GM19035 (cell line): ENCODE measurements at regions not wholly inside any gene's neighbourhood (a gene's known extent, or its start where the extent isn't known, plus 50 kb on each side); places are given as distances from the start of the nearest gene placed in this dataset.
"Not testable (repeated sequence)": the region's sequence is repeated elsewhere in the genome, so short reads cannot be mapped to it uniquely, and the experiment has no call there.

ENCODE experiments used
- ATAC-seq: cut with Tn5 transposase; IDR thresholded peaks from one replicate; pipeline ENCODE4 v1.9.1; 2021; ENCODE audit not compliant: unreplicated experiment

DNA sequence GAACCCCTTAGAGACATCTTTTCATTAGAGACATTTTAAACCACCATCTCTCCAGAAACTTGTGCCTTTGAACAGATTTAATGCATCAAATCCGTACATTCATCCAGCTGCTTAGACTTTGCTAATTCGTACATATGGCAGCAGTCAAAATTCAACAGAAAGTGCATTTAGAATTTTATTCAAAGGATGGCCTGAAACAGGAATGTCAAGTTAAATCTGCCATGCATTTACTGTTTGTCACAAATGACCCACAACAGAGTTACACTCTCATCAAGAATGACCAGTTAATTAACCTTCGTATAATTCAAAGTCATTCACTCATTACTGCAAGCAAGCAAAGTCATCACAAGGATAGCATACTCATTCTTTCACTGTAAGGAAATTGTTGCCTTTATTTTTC lies 284.3 kb downstream of the SLC7A11 start:
- ATAC-seq = no peak

GRCh38 chr4:137956256-137956655 lies 285.9 kb downstream of the SLC7A11 start:
- no peak for ATAC-seq

DNA sequence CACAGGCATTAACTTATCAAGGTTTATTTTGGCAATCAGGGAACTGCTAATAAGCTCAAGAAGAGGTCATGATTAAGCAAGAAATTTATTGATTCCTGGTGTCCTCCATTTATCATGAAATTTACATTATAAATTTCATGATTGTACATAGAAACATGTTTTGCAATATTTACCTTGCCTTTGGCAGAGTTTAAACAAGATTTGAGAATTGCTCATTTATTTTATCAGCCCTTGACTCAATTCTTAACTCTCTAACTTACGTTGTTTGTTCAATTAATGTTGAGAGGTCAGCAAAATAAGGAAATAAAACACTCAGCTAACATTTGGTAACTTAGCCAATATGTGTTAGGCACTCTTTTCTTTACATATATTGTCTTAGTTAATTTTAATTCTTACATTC lies 286.6 kb downstream of the SLC7A11 start:
- no peak for ATAC-seq

DNA sequence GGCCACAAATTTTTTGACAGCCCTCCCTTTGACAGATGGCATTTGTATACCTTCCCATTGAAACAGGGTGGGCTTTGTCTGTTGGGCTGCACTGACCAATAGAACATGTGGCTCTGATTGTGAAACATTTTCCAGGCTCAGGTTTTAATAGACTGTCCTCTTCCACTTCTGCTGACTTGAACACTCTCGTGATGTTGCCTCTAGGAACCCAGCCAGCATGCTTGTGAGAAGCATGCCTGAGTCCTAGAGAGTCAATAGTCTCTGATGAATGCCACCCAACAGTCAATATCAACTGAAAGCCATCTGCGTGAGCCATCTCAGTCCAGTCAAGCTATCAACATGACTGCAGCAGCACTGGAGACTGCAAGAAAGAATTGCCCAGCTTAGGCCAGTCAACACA lies 290.0 kb downstream of the SLC7A11 start:
- ATAC-seq = no peak

- no peak for ATAC-seq
These were observed 291.9 kb downstream of the SLC7A11 start for GRCh38 chr4:137950286-137950685.

- ATAC-seq = no peak
These were observed 292.4 kb downstream of the SLC7A11 start for GRCh38 chr4:137949746-137950145.

- ATAC-seq = no peak
These were observed 295.5 kb downstream of the SLC7A11 start for GRCh38 chr4:137946453-137947174.

- not testable (repeated sequence) for ATAC-seq
These were observed 299.3 kb downstream of the SLC7A11 start for GRCh38 chr4:137942815-137943214.

- ATAC-seq = not testable (repeated sequence)
These were observed 300.1 kb downstream of the SLC7A11 start for GRCh38 chr4:137942015-137942515.

DNA sequence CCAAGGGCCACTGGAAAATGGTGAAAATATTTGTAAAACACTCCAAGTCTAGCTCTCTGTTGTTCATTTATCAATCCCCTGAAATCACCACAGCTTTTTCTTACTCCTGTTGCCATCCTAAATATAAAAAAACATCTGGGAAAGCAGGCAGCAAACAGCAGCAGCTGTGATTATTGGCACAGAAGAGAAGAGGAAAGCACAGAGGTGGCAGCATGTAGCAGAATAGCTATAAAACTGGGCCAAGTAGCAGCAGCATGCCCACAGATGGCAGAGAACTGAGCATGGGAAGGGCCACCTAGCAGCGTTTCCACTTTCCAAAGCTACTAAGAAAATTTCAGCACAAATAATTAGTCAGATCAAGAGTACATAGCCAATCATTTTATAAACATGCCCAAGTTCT lies 307.2 kb downstream of the SLC7A11 start:
- ATAC-seq = no peak

GRCh38 chr4:137934046-137934445 lies 308.1 kb downstream of the SLC7A11 start:
- no peak for ATAC-seq

- no peak for ATAC-seq
These were observed 314.2 kb downstream of the SLC7A11 start for GRCh38 chr4:137927972-137928371.

DNA sequence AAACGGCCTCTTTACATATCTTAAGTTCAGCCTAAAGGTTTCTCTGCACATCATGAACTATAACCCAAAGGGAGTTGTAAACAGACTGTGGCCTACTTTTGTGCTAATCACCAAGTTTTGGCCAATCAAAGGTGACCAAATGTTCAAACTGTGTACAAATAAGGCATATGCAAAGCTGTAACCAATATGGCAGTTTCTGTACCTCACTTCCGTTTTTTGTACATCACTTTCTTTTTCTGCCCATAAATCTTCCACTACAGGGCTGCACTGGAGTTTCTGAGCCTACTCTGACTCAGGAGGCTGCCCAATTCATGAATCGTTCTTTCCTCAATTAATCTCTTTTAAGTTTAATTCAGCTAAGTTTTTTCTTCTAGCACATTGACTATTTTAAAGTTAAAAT lies 318.7 kb downstream of the SLC7A11 start:
- no peak for ATAC-seq

- ATAC-seq = no peak
These were observed 319.4 kb downstream of the SLC7A11 start for GRCh38 chr4:137922721-137923120.

GRCh38 chr4:137909529-137910309 lies 332.4 kb downstream of the SLC7A11 start:
- no peak for ATAC-seq

GRCh38 chr4:137905930-137906329 lies 336.2 kb downstream of the SLC7A11 start:
- ATAC-seq = no peak

DNA sequence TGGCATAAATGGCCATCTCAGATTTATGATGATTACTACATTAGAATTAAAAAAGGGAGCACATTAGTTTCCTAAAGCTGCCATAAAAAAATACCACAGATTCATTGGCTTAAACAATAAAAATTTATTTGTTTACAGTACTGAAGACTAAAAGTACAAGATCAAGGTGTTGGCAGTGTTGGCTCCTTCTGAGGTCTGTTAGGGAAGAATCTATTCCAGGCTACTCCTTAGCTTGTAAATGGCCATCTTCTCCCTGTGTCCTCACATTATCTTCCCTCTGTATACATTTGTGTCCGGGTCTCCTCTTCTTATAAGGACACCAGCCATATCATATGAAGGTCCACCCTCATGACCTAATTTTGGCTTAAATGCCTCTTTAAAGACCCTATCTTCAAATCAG lies 341.0 kb downstream of the SLC7A11 start:
- ATAC-seq = no peak

- no peak for ATAC-seq
These were observed 345.9 kb downstream of the SLC7A11 start for GRCh38 chr4:137896221-137896737.

DNA sequence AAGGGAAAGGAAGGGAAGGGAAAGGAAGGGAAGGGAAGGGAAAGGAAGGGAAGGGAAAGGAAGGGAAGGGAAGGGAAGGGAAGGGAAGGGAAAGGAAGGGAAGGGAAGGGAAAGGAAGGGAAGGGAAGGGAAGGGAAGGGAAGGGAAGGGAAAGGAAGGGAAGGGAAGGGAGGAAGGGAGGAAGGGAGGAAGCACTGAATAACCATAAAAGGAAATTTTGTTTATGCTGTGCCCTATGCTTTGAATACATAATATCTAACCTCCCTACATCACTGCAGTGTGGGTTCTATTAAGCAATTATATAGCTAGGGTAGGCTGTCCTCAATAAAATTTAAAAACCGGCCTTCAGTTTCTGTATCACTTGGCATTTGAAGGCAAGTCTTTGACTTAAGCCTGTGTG lies 346.6 kb downstream of the SLC7A11 start:
- not testable (repeated sequence) for ATAC-seq

DNA sequence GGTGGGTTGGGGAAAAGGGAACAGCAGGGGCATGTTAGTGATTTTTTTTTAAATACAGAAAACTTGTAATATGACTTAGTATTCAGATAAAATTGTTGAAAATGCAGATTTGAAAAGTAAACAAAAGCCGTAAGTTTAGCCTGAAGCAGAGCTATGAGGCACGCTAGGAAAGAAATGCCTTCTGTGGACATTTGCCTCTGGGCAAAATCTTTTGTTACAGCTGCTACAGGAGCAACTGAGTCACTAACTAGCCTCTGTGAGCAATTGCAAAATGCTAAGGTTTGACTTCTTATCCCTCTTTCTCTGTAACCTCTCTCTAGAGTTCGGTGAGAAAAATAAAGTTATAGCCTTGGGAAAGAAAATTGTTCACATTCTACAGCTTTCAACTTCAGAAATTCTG lies 350.0 kb downstream of the SLC7A11 start:
- ATAC-seq = no peak

DNA sequence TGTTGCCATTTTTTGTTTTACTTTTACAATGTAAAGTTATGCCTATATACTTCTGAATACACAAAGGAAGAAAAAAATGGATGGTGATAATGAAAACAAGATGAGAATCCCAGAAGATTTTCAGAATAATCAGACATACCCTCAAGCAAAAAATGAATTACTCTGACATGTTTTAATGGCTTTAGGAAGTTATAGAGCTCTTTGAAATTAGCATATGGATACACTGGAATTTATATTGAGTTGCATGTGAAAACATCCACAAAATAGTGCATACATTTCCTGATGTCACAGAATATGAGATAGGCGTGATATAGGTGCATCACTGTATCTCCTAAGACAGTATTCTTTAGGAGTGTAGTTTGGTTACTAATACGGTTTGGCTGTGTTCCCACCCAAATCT lies 351.3 kb downstream of the SLC7A11 start:
- ATAC-seq = no peak

- no peak for ATAC-seq
These were observed 349.3 kb upstream of the PCDH18 start for GRCh38 chr4:137881641-137882040.
